ENCODE measurements at regions not wholly inside any gene's neighbourhood (a gene's known extent, or its start where the extent isn't known, plus 50 kb on each side); places are given as distances from the start of the nearest gene placed in this dataset.
"Not testable (repeated sequence)": the region's sequence is repeated elsewhere in the genome, so short reads cannot be mapped to it uniquely, and the experiment has no call there.

GRCh38 chr13:89205856-89206520 is 1534.8 kb downstream of the SLITRK5 start:
- TF ChIP-seq YY1 (IDR thresholded peaks at IDR 0.05; ENCODE audit: insufficient read depth, insufficient read length) (no peak), SUZ12 (IDR thresholded peaks at IDR 0.05; ENCODE audit: extremely low read depth, insufficient read depth, insufficient read length) (no peak), ZNF274 (IDR thresholded peaks at IDR 0.05; ENCODE audit: low read depth, low read length) (no peak)
- H3K9ac ChIP-seq (ENCODE audit: insufficient read length, low read depth): no peak overlapping the region
- no peak overlapping the region for H3K4me3 ChIP-seq (ENCODE audit: insufficient read length, low read depth)
- no peak for DNase-seq (ENCODE audit: low read depth, low spot score)
- H3K9me3 ChIP-seq (ENCODE audit: insufficient read depth, low read length): no peaks in the 10 kb centered on the region
- H3K36me3 ChIP-seq (ENCODE audit: insufficient read depth, insufficient read length, low read length): no peaks in the 10 kb centered on the region
- H3K27me3 ChIP-seq (ENCODE audit: insufficient read depth, insufficient read length): no peaks in the 10 kb centered on the region
- H3K4me1 ChIP-seq (ENCODE audit: insufficient read depth, insufficient read length): no peaks in the 10 kb centered on the region

- H3K27me3 ChIP-seq (ENCODE audit: insufficient read depth, insufficient read length): no peaks in the 10 kb centered on the region
- H3K4me1 ChIP-seq (ENCODE audit: insufficient read depth, insufficient read length): no peaks in the 10 kb centered on the region
- H3K9me3 ChIP-seq (ENCODE audit: insufficient read depth, low read length): no peaks in the 10 kb centered on the region
- DNase-seq (ENCODE audit: low read depth, low spot score): no peak
- no peak overlapping the region for H3K4me3 ChIP-seq (ENCODE audit: insufficient read length, low read depth)
- TF ChIP-seq SUZ12 (IDR thresholded peaks at IDR 0.05; ENCODE audit: extremely low read depth, insufficient read depth, insufficient read length): no peak
- no peak for TF ChIP-seq YY1 (IDR thresholded peaks at IDR 0.05; ENCODE audit: insufficient read depth, insufficient read length)
- no peak for TF ChIP-seq ZNF274 (IDR thresholded peaks at IDR 0.05; ENCODE audit: low read depth, low read length)
- no peaks in the 10 kb centered on the region for H3K36me3 ChIP-seq (ENCODE audit: insufficient read depth, insufficient read length, low read length)
- no peak overlapping the region for H3K9ac ChIP-seq (ENCODE audit: insufficient read length, low read depth)
These were observed 1541.0 kb downstream of the SLITRK5 start for GRCh38 chr13:89212186-89212585.

- H3K9me3 ChIP-seq (ENCODE audit: insufficient read depth, low read length): no peaks in the 10 kb centered on the region
- H3K9ac ChIP-seq (ENCODE audit: insufficient read length, low read depth): no peak overlapping the region
- H3K36me3 ChIP-seq (ENCODE audit: insufficient read depth, insufficient read length, low read length): no peaks in the 10 kb centered on the region
- H3K4me1 ChIP-seq (ENCODE audit: insufficient read depth, insufficient read length): no peaks in the 10 kb centered on the region
- DNase-seq (ENCODE audit: low read depth, low spot score): no peak
- TF ChIP-seq SUZ12 (IDR thresholded peaks at IDR 0.05; ENCODE audit: extremely low read depth, insufficient read depth, insufficient read length): no peak
- no peak for TF ChIP-seq ZNF274 (IDR thresholded peaks at IDR 0.05; ENCODE audit: low read depth, low read length)
- TF ChIP-seq YY1 (IDR thresholded peaks at IDR 0.05; ENCODE audit: insufficient read depth, insufficient read length): no peak
- H3K4me3 ChIP-seq (ENCODE audit: insufficient read length, low read depth): no peak overlapping the region
- no peaks in the 10 kb centered on the region for H3K27me3 ChIP-seq (ENCODE audit: insufficient read depth, insufficient read length)
These were observed 1543.0 kb downstream of the SLITRK5 start for GRCh38 chr13:89214185-89214584.

- not testable (repeated sequence) for H3K9me3 ChIP-seq (ENCODE audit: insufficient read depth, low read length); DNase-seq (ENCODE audit: low read depth, low spot score); H3K4me3 ChIP-seq (ENCODE audit: insufficient read length, low read depth); H3K9ac ChIP-seq (ENCODE audit: insufficient read length, low read depth); H3K27me3 ChIP-seq (ENCODE audit: insufficient read depth, insufficient read length); H3K4me1 ChIP-seq (ENCODE audit: insufficient read depth, insufficient read length); H3K36me3 ChIP-seq (ENCODE audit: insufficient read depth, insufficient read length, low read length)
These were observed 1544.1 kb downstream of the SLITRK5 start for GRCh38 chr13:89215319-89215718.

GRCh38 chr13:89217813-89218212 is 1546.6 kb downstream of the SLITRK5 start:
- DNase-seq (ENCODE audit: low read depth, low spot score): no peak
- Histone ChIP-seq H3K4me3 (ENCODE audit: insufficient read length, low read depth) (no peak overlapping the region), H3K36me3 (ENCODE audit: insufficient read depth, insufficient read length, low read length) (no peaks in the 10 kb centered on the region), H3K9ac (ENCODE audit: insufficient read length, low read depth) (no peak overlapping the region), H3K27me3 (ENCODE audit: insufficient read depth, insufficient read length) (no peaks in the 10 kb centered on the region), H3K9me3 (ENCODE audit: insufficient read depth, low read length) (peaks cover 11% of the 10 kb centered on the region; the same call in 1 of the 2 replicates), H3K4me1 (ENCODE audit: insufficient read depth, insufficient read length) (no peaks in the 10 kb centered on the region)
- TF ChIP-seq SUZ12 (IDR thresholded peaks at IDR 0.05; ENCODE audit: extremely low read depth, insufficient read depth, insufficient read length) (no peak), YY1 (IDR thresholded peaks at IDR 0.05; ENCODE audit: insufficient read depth, insufficient read length) (no peak), ZNF274 (IDR thresholded peaks at IDR 0.05; ENCODE audit: low read depth, low read length) (no peak)

GRCh38 chr13:89221557-89222158 is 1550.5 kb downstream of the SLITRK5 start:
- H3K4me1 ChIP-seq (ENCODE audit: insufficient read depth, insufficient read length): no peaks in the 10 kb centered on the region
- TF ChIP-seq SUZ12 (IDR thresholded peaks at IDR 0.05; ENCODE audit: extremely low read depth, insufficient read depth, insufficient read length): no peak
- TF ChIP-seq ZNF274 (IDR thresholded peaks at IDR 0.05; ENCODE audit: low read depth, low read length): no peak
- TF ChIP-seq YY1 (IDR thresholded peaks at IDR 0.05; ENCODE audit: insufficient read depth, insufficient read length): no peak
- H3K27me3 ChIP-seq (ENCODE audit: insufficient read depth, insufficient read length): no peaks in the 10 kb centered on the region

GRCh38 chr13:89227356-89227755 is 1556.2 kb downstream of the SLITRK5 start:
- Histone ChIP-seq H3K27me3 (ENCODE audit: insufficient read depth, insufficient read length) (no peaks in the 10 kb centered on the region), H3K4me1 (ENCODE audit: insufficient read depth, insufficient read length) (no peaks in the 10 kb centered on the region)

More at GRCh38 chr13:89221557-89222158, 1550.5 kb downstream of the SLITRK5 start:
- peaks cover 11% of the 10 kb centered on the region; the same call in 1 of the 2 replicates for H3K9me3 ChIP-seq (ENCODE audit: insufficient read depth, low read length)
- no peak overlapping the region for H3K4me3 ChIP-seq (ENCODE audit: insufficient read length, low read depth)
- no peaks in the 10 kb centered on the region for H3K36me3 ChIP-seq (ENCODE audit: insufficient read depth, insufficient read length, low read length)
- H3K9ac ChIP-seq (ENCODE audit: insufficient read length, low read depth): no peak overlapping the region
- no peak for DNase-seq (ENCODE audit: low read depth, low spot score)

More at GRCh38 chr13:89227356-89227755, 1556.2 kb downstream of the SLITRK5 start:
- no peak overlapping the region for H3K4me3 ChIP-seq (ENCODE audit: insufficient read length, low read depth)
- H3K9ac ChIP-seq (ENCODE audit: insufficient read length, low read depth): no peak overlapping the region
- no peaks in the 10 kb centered on the region for H3K9me3 ChIP-seq (ENCODE audit: insufficient read depth, low read length)
- no peaks in the 10 kb centered on the region for H3K36me3 ChIP-seq (ENCODE audit: insufficient read depth, insufficient read length, low read length)
- DNase-seq (ENCODE audit: low read depth, low spot score): no peak
- TF ChIP-seq ZNF274 (IDR thresholded peaks at IDR 0.05; ENCODE audit: low read depth, low read length): no peak
- no peak for TF ChIP-seq SUZ12 (IDR thresholded peaks at IDR 0.05; ENCODE audit: extremely low read depth, insufficient read depth, insufficient read length)
- TF ChIP-seq YY1 (IDR thresholded peaks at IDR 0.05; ENCODE audit: insufficient read depth, insufficient read length): no peak
